H9 (cell line): ENCODE measurements at regions not wholly inside any gene's neighbourhood (a gene's known extent, or its start where the extent isn't known, plus 50 kb on each side); places are given as distances from the start of the nearest gene placed in this dataset.

Source experiments
- DNase-seq: peaks from one replicate; pipeline ENCODE4 v3.0.0-alpha.2; 2017
- H2AFZ ChIP-seq: one replicate; pipeline ENCODE4 v1.6.1; 2013; ENCODE audit warnings: mild to moderate bottlenecking, low read length, control low read depth, moderate library complexity
- H2AK5ac ChIP-seq: 2 replicates; pipeline ENCODE4 v1.6.1; 2013; ENCODE audit warnings: low read length, control low read depth, mixed read lengths; ENCODE audit not compliant: insufficient read length
- H2BK120ac ChIP-seq: one replicate; pipeline ENCODE4 v1.6.1; 2013; ENCODE audit warnings: low read depth, mild to moderate bottlenecking, low read length, control low read depth, inconsistent platforms; ENCODE audit not compliant: poor library complexity, severe bottlenecking
- H2BK12ac ChIP-seq: 2 replicates; pipeline ENCODE4 v1.6.1; 2013; ENCODE audit warnings: low read length, control low read depth, mixed read lengths, low read depth; ENCODE audit not compliant: insufficient read length
- H2BK15ac ChIP-seq: 2 replicates; pipeline ENCODE4 v1.6.1; 2013; ENCODE audit warnings: low read depth, low read length, control low read depth
- H2BK20ac ChIP-seq: one replicate; pipeline ENCODE4 v1.6.1; 2013; ENCODE audit warnings: low read depth, mild to moderate bottlenecking, low read length, control low read depth, inconsistent platforms; ENCODE audit not compliant: poor library complexity, severe bottlenecking
- H2BK5ac ChIP-seq: 2 replicates; pipeline ENCODE4 v1.6.1; 2013; ENCODE audit warnings: low read length, control low read depth, mixed read lengths; ENCODE audit not compliant: insufficient read length
- H3K14ac ChIP-seq: 2 replicates; pipeline ENCODE4 v1.6.1; 2013; ENCODE audit warnings: low read length, control low read depth; ENCODE audit not compliant: insufficient read depth
- H3K18ac ChIP-seq: 2 replicates; pipeline ENCODE4 v1.6.1; 2013; ENCODE audit warnings: low read depth, mild to moderate bottlenecking, mixed read lengths, low read length, control low read depth; ENCODE audit not compliant: insufficient read length
- H3K23ac ChIP-seq: 2 replicates; pipeline ENCODE4 v1.6.1; 2013; ENCODE audit warnings: low read length, control low read depth, mixed read lengths, low read depth; ENCODE audit not compliant: insufficient read length
- H3K23me2 ChIP-seq: 2 replicates; pipeline ENCODE4 v1.6.1; 2013; ENCODE audit warnings: low read depth, mild to moderate bottlenecking, mixed read lengths, low read length, control low read depth; ENCODE audit not compliant: insufficient read length, poor library complexity, severe bottlenecking
- H3K27ac ChIP-seq: 2 replicates; pipeline ENCODE4 v1.5.1; 2013; ENCODE audit warnings: low read length, control low read depth, mixed read lengths, low read depth; ENCODE audit not compliant: insufficient read length
- H3K27me3 ChIP-seq: 2 replicates; pipeline ENCODE4 v1.6.1; 2013; ENCODE audit warnings: low read length, control low read depth, inconsistent platforms; ENCODE audit not compliant: insufficient read depth
- H3K4ac ChIP-seq: 2 replicates; pipeline ENCODE4 v1.6.1; 2013; ENCODE audit warnings: low read depth, mild to moderate bottlenecking, control low read depth, inconsistent platforms, low read length, moderate library complexity
- H3K4me1 ChIP-seq: 2 replicates; pipeline ENCODE4 v1.6.1; 2013; ENCODE audit warnings: low read length, control low read depth, inconsistent platforms; ENCODE audit not compliant: insufficient read depth
- H3K4me2 ChIP-seq: 2 replicates; pipeline ENCODE4 v1.6.1; 2013; ENCODE audit warnings: low read length, control low read depth, mixed read lengths; ENCODE audit not compliant: insufficient read length, insufficient read depth
- H3K56ac ChIP-seq: 2 replicates; pipeline ENCODE4 v1.6.1; 2013; ENCODE audit warnings: low read depth, mild to moderate bottlenecking, mixed read lengths, low read length, control low read depth; ENCODE audit not compliant: insufficient read length
- H3K79me1 ChIP-seq: 2 replicates; pipeline ENCODE4 v1.6.1; 2013; ENCODE audit warnings: low read depth, mild to moderate bottlenecking, moderate library complexity, low read length, control low read depth, inconsistent platforms; ENCODE audit not compliant: insufficient read depth, poor library complexity, severe bottlenecking
- H3K79me2 ChIP-seq: 2 replicates; pipeline ENCODE4 v1.6.1; 2013; ENCODE audit warnings: low read length, control low read depth, inconsistent platforms; ENCODE audit not compliant: insufficient read depth
- H3K9ac ChIP-seq: 2 replicates; pipeline ENCODE4 v1.6.1; 2013; ENCODE audit warnings: low read length, control low read depth, mixed read lengths; ENCODE audit not compliant: insufficient read length; ENCODE audit errors: extremely low read depth
- H3K9me3 ChIP-seq: one replicate; pipeline ENCODE4 v1.6.1; 2013; ENCODE audit warnings: low read depth, low read length, inconsistent platforms; ENCODE audit not compliant: control insufficient read depth
- H3T11ph ChIP-seq: one replicate; pipeline ENCODE4 v1.6.1; 2013; ENCODE audit warnings: mild to moderate bottlenecking, low read length, control low read depth, inconsistent platforms
- H4K20me1 ChIP-seq: one replicate; pipeline ENCODE4 v1.6.1; 2013; ENCODE audit not compliant: control insufficient read depth, insufficient read length, insufficient read depth
- H4K5ac ChIP-seq: 2 replicates; pipeline ENCODE4 v1.6.1; 2013; ENCODE audit warnings: low read depth, mild to moderate bottlenecking, mixed read lengths, low read length, control low read depth; ENCODE audit not compliant: insufficient read length
- H4K8ac ChIP-seq: replicated peaks from 2 replicates; pipeline ENCODE4 v1.6.1; 2013; ENCODE audit warnings: low read length, control low read depth, mixed read lengths, low read depth; ENCODE audit not compliant: insufficient read length
- H4K91ac ChIP-seq: 2 replicates; pipeline ENCODE4 v1.6.1; 2013; ENCODE audit warnings: low read depth, mild to moderate bottlenecking, moderate library complexity, mixed read lengths, low read length, control low read depth; ENCODE audit not compliant: insufficient read length
- H3K27ac Mint-ChIP-seq, 3 experiments: 2 replicates in 2 of 3; 3 replicates in 1 of 3; pipeline ENCODE4 v1.8.0; 2020 to 2021; ENCODE audit warnings: mixed read lengths in 3 of 3, mild to moderate bottlenecking in 1 of 3, moderate library complexity in 1 of 3
- H3K27me3 Mint-ChIP-seq: 2 replicates; pipeline ENCODE4 v1.8.0; 2021; ENCODE audit warnings: low read depth, mild to moderate bottlenecking, moderate library complexity, mixed read lengths
- H3K36me3 Mint-ChIP-seq, 3 experiments: 2 replicates in 2 of 3; 3 replicates in 1 of 3; pipeline ENCODE4 v1.8.0; 2020 to 2021; ENCODE audit warnings: low read depth in 3 of 3, mixed read lengths in 3 of 3; ENCODE audit not compliant: insufficient read depth in 1 of 3
- H3K4me1 Mint-ChIP-seq, 2 experiments: 2 replicates each; pipeline ENCODE4 v1.8.0; 2020; ENCODE audit warnings: mixed read lengths in 2 of 2
- H3K4me3 Mint-ChIP-seq, 2 experiments: 2 replicates in 1 of 2; 3 replicates in 1 of 2; pipeline ENCODE4 v1.8.0; 2020 to 2021; ENCODE audit warnings: mild to moderate bottlenecking in 2 of 2, mixed read lengths in 2 of 2, moderate library complexity in 1 of 2
- H3K9me3 Mint-ChIP-seq, 2 experiments: 2 replicates in 1 of 2; 3 replicates in 1 of 2; pipeline ENCODE4 v1.8.0; 2020; ENCODE audit warnings: mild to moderate bottlenecking in 2 of 2, mixed read lengths in 2 of 2, moderate library complexity in 1 of 2
- CTCF ChIP-seq: fragments of 200-600 bp; sonication (generic); conservative IDR thresholded peaks from 3 replicates; pipeline ENCODE4 v1.8.0; 2021; ENCODE audit warnings: antibody characterized with exemption, mild to moderate bottlenecking

- no peaks in the 10 kb centered on the region for H3K9me3 Mint-ChIP-seq
- no peak overlapping the region for H3K14ac ChIP-seq
- no peaks in the 10 kb centered on the region for H3K36me3 Mint-ChIP-seq
- H3K9ac ChIP-seq = no peak overlapping the region
- no peak overlapping the region for H3T11ph ChIP-seq
- no peaks in the 10 kb centered on the region for H3K27me3 ChIP-seq
- no peaks in the 10 kb centered on the region for H4K20me1 ChIP-seq
- H3K4me2 ChIP-seq = no peak overlapping the region
- no peaks in the 10 kb centered on the region for H3K9me3 ChIP-seq
- no peak overlapping the region for H4K8ac ChIP-seq
- no peak overlapping the region for H2BK120ac ChIP-seq
- H3K79me1 ChIP-seq = no peaks in the 10 kb centered on the region
- H2BK12ac ChIP-seq = no peak overlapping the region
- DNase-seq = no peak
- H4K91ac ChIP-seq = no peak overlapping the region
- no peak overlapping the region for H4K5ac ChIP-seq
- H2BK15ac ChIP-seq = no peak overlapping the region
- H3K79me2 ChIP-seq = no peaks in the 10 kb centered on the region
- no peaks in the 10 kb centered on the region for H3K4me1 ChIP-seq
- H2AK5ac ChIP-seq = no peak overlapping the region
- H3K18ac ChIP-seq = no peak overlapping the region
- H2BK20ac ChIP-seq = no peak overlapping the region
- no peak overlapping the region for H3K27ac Mint-ChIP-seq
- no peak overlapping the region for H2AFZ ChIP-seq
- no peak overlapping the region for H3K4ac ChIP-seq
- H3K27ac ChIP-seq = no peak overlapping the region
- H3K4me3 Mint-ChIP-seq = no peak overlapping the region
- TF ChIP-seq CTCF = no peak
- H3K4me1 Mint-ChIP-seq = peaks cover 0 to 4% of the 10 kb centered on the region in 2 experiments; a peak in 2 of 4 replicates
- H3K27me3 Mint-ChIP-seq = no peaks in the 10 kb centered on the region
- no peak overlapping the region for H3K56ac ChIP-seq
- H3K23me2 ChIP-seq = no peaks in the 10 kb centered on the region
- H3K23ac ChIP-seq = no peak overlapping the region
- no peak overlapping the region for H2BK5ac ChIP-seq
These were observed 195.6 kb upstream of the ZRANB2 start for GRCh38 chr1:71276466-71276865.
